Smooth muscle cell (in vitro differentiated cells): ENCODE measurements at regions not wholly inside any gene's neighbourhood (a gene's known extent, or its start where the extent isn't known, plus 50 kb on each side); places are given as distances from the start of the nearest gene placed in this dataset.
A peak's percentile ranks its signal among the peaks of the same experiment; 100 is the strongest.

ENCODE experiments used
- DNase-seq: peaks from one replicate; lab custom pipeline; 2025; ENCODE audit not compliant: unreplicated experiment; lab: John Stamatoyannopoulos, UW
- H2AFZ ChIP-seq: fragments of 200-600 bp; sonication (generic); 2 replicates; pipeline ENCODE4 v1.6.0; 2016; ENCODE audit warnings: antibody characterized with exemption, low read depth, mild to moderate bottlenecking
- H3F3A ChIP-seq: fragments of 200-600 bp; sonication (generic); 2 replicates; pipeline ENCODE4 v1.6.0; 2017; ENCODE audit warnings: antibody characterized with exemption, low read depth
- H3K27ac ChIP-seq: fragments of 200-600 bp; sonication (generic); 2 replicates; pipeline ENCODE4 v1.5.1; 2016; ENCODE audit warnings: low read depth, mild to moderate bottlenecking
- H3K27me3 ChIP-seq: fragments of 200-600 bp; sonication (generic); 2 replicates; pipeline ENCODE4 v1.6.1; 2016; ENCODE audit warnings: low read depth, mild to moderate bottlenecking
- H3K36me3 ChIP-seq: fragments of 200-600 bp; sonication (generic); 2 replicates; pipeline ENCODE4 v1.5.1; 2016; ENCODE audit warnings: low read depth
- H3K4me1 ChIP-seq: fragments of 200-600 bp; sonication (generic); 2 replicates; pipeline ENCODE4 v1.5.1; 2016; ENCODE audit warnings: low read depth
- H3K4me2 ChIP-seq: fragments of 200-600 bp; sonication (generic); 2 replicates; pipeline ENCODE4 v1.6.0; 2016; ENCODE audit warnings: mild to moderate bottlenecking
- H3K4me3 ChIP-seq: fragments of 200-600 bp; sonication (generic); 2 replicates; pipeline ENCODE4 v1.5.1; 2016; ENCODE audit warnings: mild to moderate bottlenecking
- H3K79me2 ChIP-seq: fragments of 200-600 bp; sonication (generic); 2 replicates; pipeline ENCODE4 v1.6.0; 2016; ENCODE audit warnings: low read depth, mild to moderate bottlenecking
- H3K9ac ChIP-seq: fragments of 200-600 bp; sonication (generic); 2 replicates; pipeline ENCODE4 v1.6.0; 2016; ENCODE audit warnings: low read depth
- H3K9me3 ChIP-seq: fragments of 200-600 bp; sonication (generic); replicated peaks from 2 replicates; pipeline ENCODE4 v1.5.1; 2016; ENCODE audit warnings: low read depth
- H4K20me1 ChIP-seq: fragments of 200-600 bp; sonication (generic); 2 replicates; pipeline ENCODE4 v1.6.0; 2016; ENCODE audit warnings: low read depth
- CTCF ChIP-seq: fragments of 200-600 bp; sonication (generic); IDR thresholded peaks from 2 replicates; pipeline ENCODE4 v1.5.1; 2017; ENCODE audit warnings: borderline replicate concordance, mild to moderate bottlenecking, antibody characterized with exemption; ENCODE audit not compliant: insufficient read depth, poor library complexity, severe bottlenecking
- WGBS: methylation state at CpG from one replicate; pipeline ENCODE4 v1.1.7; 2016; ENCODE audit warnings: low lambda C conversion rate; 5-methylcytosine and 5-hydroxymethylcytosine counted together

- Histone ChIP-seq H3K27me3 (no peaks in the 10 kb centered on the region), H3K9me3 (no peaks in the 10 kb centered on the region), H3K4me1 (peaks cover 4% of the 10 kb centered on the region), H3K4me3 (no peak overlapping the region), H3F3A (no peaks in the 10 kb centered on the region), H3K27ac (peak overlapping the region; percentile 77), H2AFZ (no peak overlapping the region), H3K9ac (no peak overlapping the region), H3K4me2 (peak overlapping the region; percentile 12), H3K36me3 (no peaks in the 10 kb centered on the region), H3K79me2 (no peaks in the 10 kb centered on the region), H4K20me1 (no peaks in the 10 kb centered on the region)
- TF ChIP-seq CTCF: no peak
- DNase-seq: no peak
- WGBS: 66% methylated on average over 1 of the region's 1 CpG
Observed at GRCh38 chr9:115642285-115642684, 511.3 kb upstream of the PAPPA start.

- no peak for TF ChIP-seq CTCF
- Histone ChIP-seq H3K27ac (no peak overlapping the region), H3K9ac (no peak overlapping the region), H3K79me2 (no peaks in the 10 kb centered on the region), H3K36me3 (no peaks in the 10 kb centered on the region), H4K20me1 (no peaks in the 10 kb centered on the region), H3K4me1 (peaks cover 4% of the 10 kb centered on the region), H3F3A (no peaks in the 10 kb centered on the region), H3K27me3 (no peaks in the 10 kb centered on the region), H3K4me3 (no peak overlapping the region), H2AFZ (no peak overlapping the region), H3K9me3 (no peaks in the 10 kb centered on the region), H3K4me2 (no peak overlapping the region)
- no peak for DNase-seq
- 87% methylated on average over 4 of the region's 4 CpGs for WGBS
Observed at GRCh38 chr9:115643948-115644727, 509.5 kb upstream of the PAPPA start.

- Histone ChIP-seq H4K20me1 (no peaks in the 10 kb centered on the region), H3K36me3 (no peaks in the 10 kb centered on the region), H3K79me2 (no peaks in the 10 kb centered on the region), H3K9ac (peak overlapping the region; percentile 85), H3K27me3 (no peaks in the 10 kb centered on the region), H2AFZ (peak overlapping the region; percentile 14), H3F3A (no peaks in the 10 kb centered on the region), H3K9me3 (no peaks in the 10 kb centered on the region), H3K27ac (peak overlapping the region; percentile 96), H3K4me1 (no peaks in the 10 kb centered on the region), H3K4me3 (no peak overlapping the region), H3K4me2 (peak overlapping the region; percentile 62)
- DNase-seq: no peak
- no peak for TF ChIP-seq CTCF
- 56% methylated on average over 9 of the region's 9 CpGs for WGBS
Observed at GRCh38 chr9:115649991-115650472, 503.6 kb upstream of the PAPPA start.

GRCh38 chr9:115650768-115651167 is 502.8 kb upstream of the PAPPA start:
- H2AFZ ChIP-seq: peak overlapping the region; percentile 13
- no peaks in the 10 kb centered on the region for H3K4me1 ChIP-seq
- no peaks in the 10 kb centered on the region for H3K79me2 ChIP-seq
- H3K4me3 ChIP-seq: no peak overlapping the region
- no peak for DNase-seq
- no peaks in the 10 kb centered on the region for H3K36me3 ChIP-seq
- no peaks in the 10 kb centered on the region for H3F3A ChIP-seq
- H3K27me3 ChIP-seq: no peaks in the 10 kb centered on the region
- H3K9ac ChIP-seq: peak overlapping the region; percentile 85
- no peak for TF ChIP-seq CTCF
- H3K27ac ChIP-seq: peak overlapping the region; percentile 96
- H3K9me3 ChIP-seq: no peaks in the 10 kb centered on the region
- H3K4me2 ChIP-seq: peak overlapping the region; percentile 62
- H4K20me1 ChIP-seq: no peaks in the 10 kb centered on the region
